PFSK-1 (cell line): ENCODE measurements at regions not wholly inside any gene's neighbourhood (a gene's known extent, or its start where the extent isn't known, plus 50 kb on each side); places are given as distances from the start of the nearest gene placed in this dataset.

Experiments used
- FOXP2 ChIP-seq: optimal IDR thresholded peaks from 2 replicates; pipeline ENCODE3; 2011; ENCODE audit warnings: borderline replicate concordance, control low read depth, inconsistent platforms; ENCODE audit not compliant: insufficient read depth; ENCODE audit errors: extremely low read length, extremely low read depth
- POLR2AphosphoS5 ChIP-seq: IDR thresholded peaks from 2 replicates; pipeline ENCODE4 v1.6.1; 2012; ENCODE audit warnings: low read depth, mild to moderate bottlenecking, control low read depth, low read length, moderate library complexity
- REST ChIP-seq, 2 experiments: IDR thresholded peaks; 2 replicates each; pipeline versions ENCODE4 v1.6.1 to v1.8.0; 2011 to 2012; ENCODE audit warnings: low read depth in 2 of 2, low read length in 2 of 2, control low read depth in 1 of 2, inconsistent platforms in 1 of 2, mild to moderate bottlenecking in 1 of 2, moderate library complexity in 1 of 2; ENCODE audit not compliant: insufficient read depth in 1 of 2
- SIN3A ChIP-seq: IDR thresholded peaks from 2 replicates; pipeline ENCODE4 v1.6.1; 2012; ENCODE audit warnings: mild to moderate bottlenecking, low read length, moderate library complexity, borderline replicate concordance; ENCODE audit not compliant: insufficient read depth
- TAF1 ChIP-seq: IDR thresholded peaks from 2 replicates; pipeline ENCODE4 v1.6.1; 2012; ENCODE audit warnings: low read length, control low read depth, borderline replicate concordance; ENCODE audit not compliant: insufficient read depth

GRCh38 chr10:10644676-10645385 is 372.8 kb upstream of the CELF2 start:
- no peak for TF ChIP-seq FOXP2
- TF ChIP-seq SIN3A: no peak
- no peak for TF ChIP-seq REST (IDR thresholded peaks at IDR 0.05; ENCODE audit: insufficient read depth in 1 of 2, low read depth in 2 of 2, low read length in 2 of 2)
- TF ChIP-seq TAF1: no peak
- TF ChIP-seq POLR2AphosphoS5: no peak

- no peak for TF ChIP-seq TAF1
- no peak for TF ChIP-seq REST (IDR thresholded peaks at IDR 0.05; ENCODE audit: insufficient read depth in 1 of 2, low read depth in 2 of 2, low read length in 2 of 2)
- no peak for TF ChIP-seq POLR2AphosphoS5
- TF ChIP-seq FOXP2: no peak
- no peak for TF ChIP-seq SIN3A
These were observed 370.3 kb upstream of the CELF2 start for GRCh38 chr10:10647331-10647730.

- TF ChIP-seq TAF1: no peak
- TF ChIP-seq FOXP2: no peak
- no peak for TF ChIP-seq SIN3A
These were observed 360.4 kb upstream of the CELF2 start for GRCh38 chr10:10657139-10657760.

- no peak for TF ChIP-seq FOXP2
- TF ChIP-seq TAF1: no peak
- TF ChIP-seq REST (IDR thresholded peaks at IDR 0.05; ENCODE audit: insufficient read depth in 1 of 2, low read depth in 2 of 2, low read length in 2 of 2): no peak
- TF ChIP-seq SIN3A: no peak
- TF ChIP-seq POLR2AphosphoS5: no peak
These were observed 359.4 kb upstream of the CELF2 start for GRCh38 chr10:10658172-10658785.

- TF ChIP-seq POLR2AphosphoS5 (no peak), REST (IDR thresholded peaks at IDR 0.05; ENCODE audit: insufficient read depth in 1 of 2, low read depth in 2 of 2, low read length in 2 of 2) (no peak), FOXP2 (no peak), SIN3A (no peak), TAF1 (no peak)
These were observed 357.6 kb upstream of the CELF2 start for GRCh38 chr10:10660054-10660453.
